ENCODE measurements at regions not wholly inside any gene's neighbourhood (a gene's known extent, or its start where the extent isn't known, plus 50 kb on each side); places are given as distances from the start of the nearest gene placed in this dataset.

GRCh38 chr9:13377171-13377925 is 97.9 kb upstream of the MPDZ start:
- H3K27ac ChIP-seq (ENCODE audit: control insufficient read depth, insufficient read depth, low read length), result no peak overlapping the region
- no peaks in the 10 kb centered on the region for H4K20me1 ChIP-seq (ENCODE audit: control insufficient read depth, extremely low read depth, insufficient read depth, low read length)
- no peaks in the 10 kb centered on the region for H3K9me1 ChIP-seq (ENCODE audit: control insufficient read depth, extremely low read depth, insufficient read depth, low read length)
- H3K4me2 ChIP-seq (ENCODE audit: control insufficient read depth, extremely low read depth, insufficient read depth, low read depth, low read length), result no peak overlapping the region
- no peak overlapping the region for H2AFZ ChIP-seq (ENCODE audit: control insufficient read depth, low read length)
- H3K9me3 ChIP-seq (ENCODE audit: control insufficient read depth, low read depth, low read length), result no peaks in the 10 kb centered on the region
- no peak overlapping the region for H3K4me3 ChIP-seq (ENCODE audit: control insufficient read depth in 2 of 3, extremely low read depth in 1 of 3, insufficient read depth in 2 of 3, low read depth in 1 of 3, low read length in 3 of 3)
- TF ChIP-seq CTCF (optimal IDR thresholded peaks at IDR 0.05 in 1 of 3, IDR thresholded peaks at IDR 0.05 in 1 of 3, conservative IDR thresholded peaks at IDR 0.05 in 1 of 3; ENCODE audit: extremely low read depth in 1 of 3, insufficient read depth in 2 of 3, low read length in 3 of 3) (no peak), EZH2 (IDR thresholded peaks at IDR 0.05; ENCODE audit: low read length) (no peak)
- FAIRE-seq (no peak), DNase-seq (ENCODE audit: low read depth, low spot score) (no peak)
- H3K36me3 ChIP-seq (ENCODE audit: control insufficient read depth in 2 of 2, extremely low read depth in 1 of 2, insufficient read depth in 2 of 2, low read length in 2 of 2), result no peaks in the 10 kb centered on the region
- H3K79me2 ChIP-seq (ENCODE audit: control insufficient read depth, insufficient read depth, low read length), result no peaks in the 10 kb centered on the region
- no peaks in the 10 kb centered on the region for H3K4me1 ChIP-seq (ENCODE audit: control insufficient read depth, extremely low read depth, insufficient read depth, low read length)
- H3K27me3 ChIP-seq (ENCODE audit: control insufficient read depth, extremely low read depth, insufficient read depth, low read length), result no peaks in the 10 kb centered on the region
- no peak overlapping the region for H3K9ac ChIP-seq (ENCODE audit: control insufficient read depth, extremely low read depth, insufficient read depth, low read length)
- dilution Hi-C loops (cut with MboI; ENCODE audit: extremely low pct_ligation_motif_present, low sequenced_read_pairs), result no loop called here

GRCh38 chr9:13372510-13372909 is 93.0 kb upstream of the MPDZ start:
- no peak overlapping the region for H3K27ac ChIP-seq (ENCODE audit: control insufficient read depth, insufficient read depth, low read length)
- H4K20me1 ChIP-seq (ENCODE audit: control insufficient read depth, extremely low read depth, insufficient read depth, low read length), result no peaks in the 10 kb centered on the region
- no peak overlapping the region for H3K4me2 ChIP-seq (ENCODE audit: control insufficient read depth, extremely low read depth, insufficient read depth, low read depth, low read length)
- H2AFZ ChIP-seq (ENCODE audit: control insufficient read depth, low read length), result no peak overlapping the region
- no peak for FAIRE-seq
- H3K4me3 ChIP-seq (ENCODE audit: control insufficient read depth in 2 of 3, extremely low read depth in 1 of 3, insufficient read depth in 2 of 3, low read depth in 1 of 3, low read length in 3 of 3), result no peak overlapping the region
- H3K4me1 ChIP-seq (ENCODE audit: control insufficient read depth, extremely low read depth, insufficient read depth, low read length), result no peaks in the 10 kb centered on the region
- no peaks in the 10 kb centered on the region for H3K9me1 ChIP-seq (ENCODE audit: control insufficient read depth, extremely low read depth, insufficient read depth, low read length)
- no peaks in the 10 kb centered on the region for H3K9me3 ChIP-seq (ENCODE audit: control insufficient read depth, low read depth, low read length)
- TF ChIP-seq CTCF (optimal IDR thresholded peaks at IDR 0.05 in 1 of 3, IDR thresholded peaks at IDR 0.05 in 1 of 3, conservative IDR thresholded peaks at IDR 0.05 in 1 of 3; ENCODE audit: extremely low read depth in 1 of 3, insufficient read depth in 2 of 3, low read length in 3 of 3) (no peak), EZH2 (IDR thresholded peaks at IDR 0.05; ENCODE audit: low read length) (no peak)
- dilution Hi-C loops (cut with MboI; ENCODE audit: extremely low pct_ligation_motif_present, low sequenced_read_pairs), result no loop called here
- no peaks in the 10 kb centered on the region for H3K27me3 ChIP-seq (ENCODE audit: control insufficient read depth, extremely low read depth, insufficient read depth, low read length)
- H3K36me3 ChIP-seq (ENCODE audit: control insufficient read depth in 2 of 2, extremely low read depth in 1 of 2, insufficient read depth in 2 of 2, low read length in 2 of 2), result no peaks in the 10 kb centered on the region
- no peak overlapping the region for H3K9ac ChIP-seq (ENCODE audit: control insufficient read depth, extremely low read depth, insufficient read depth, low read length)
- no peaks in the 10 kb centered on the region for H3K79me2 ChIP-seq (ENCODE audit: control insufficient read depth, insufficient read depth, low read length)
- no peak for DNase-seq (ENCODE audit: low read depth, low spot score)

Data from keratinocyte (primary cell).